WTC11 (cell line): ENCODE measurements at regions not wholly inside any gene's neighbourhood (a gene's known extent, or its start where the extent isn't known, plus 50 kb on each side); places are given as distances from the start of the nearest gene placed in this dataset.

Experiments
- ATAC-seq: fragments of 200-7000 bp; cut with Tn5 transposase; 2 replicates; pipeline ENCODE4 v1.10.0; 2021; ENCODE audit warnings: mild to moderate bottlenecking, moderate library complexity
- CTCF ChIA-PET: fragments of 300-600 bp; sonication (Branson Sonifier 250); formaldehyde crosslinking; loops from one replicate; lab custom pipeline; 2021; ENCODE audit warnings: antibody characterized with exemption; lab: Charles Lee
- POLR2A ChIA-PET: fragments of 350-600 bp; sonication (Branson Sonifier 250); formaldehyde crosslinking; loops from one replicate; lab custom pipeline; 2021; ENCODE audit warnings: antibody characterized with exemption; lab: Charles Lee
- DNase-seq: peaks from one replicate; pipeline ENCODE4 v3.0.0; 2021; ENCODE audit warnings: low spot score
- H3K27ac Mint-ChIP-seq: 2 replicates; pipeline ENCODE4 v1.8.0; 2021; ENCODE audit warnings: mixed read lengths
- H3K27me3 Mint-ChIP-seq: 2 replicates; pipeline ENCODE4 v1.8.0; 2021; ENCODE audit warnings: low read depth, mild to moderate bottlenecking, moderate library complexity, mixed read lengths
- H3K36me3 Mint-ChIP-seq: 2 replicates; pipeline ENCODE4 v1.8.0; 2021; ENCODE audit warnings: mixed read lengths
- H3K4me1 Mint-ChIP-seq: 2 replicates; pipeline ENCODE4 v1.8.0; 2022; ENCODE audit warnings: mixed read lengths
- H3K4me3 Mint-ChIP-seq: 2 replicates; pipeline ENCODE4 v1.8.0; 2021; ENCODE audit warnings: mild to moderate bottlenecking, moderate library complexity, mixed read lengths
- H3K9me3 Mint-ChIP-seq: 2 replicates; pipeline ENCODE4 v1.8.0; 2021; ENCODE audit warnings: mixed read lengths
- GTF2I ChIP-seq: fragments of 250-450 bp; sonication (Bioruptor Pico); conservative IDR thresholded peaks from 2 replicates; pipeline ENCODE4 v1.4.0; 2021; ENCODE audit warnings: mild to moderate bottlenecking
- SMAD3 ChIP-seq: sonication (generic); formaldehyde crosslinking; IDR thresholded peaks from 2 replicates; pipeline ENCODE4 v1.8.0; 2022; ENCODE audit warnings: missing genetic modification reagents, mild to moderate bottlenecking, borderline replicate concordance
- ZNF263 ChIP-seq: sonication (generic); formaldehyde crosslinking; IDR thresholded peaks from 2 replicates; pipeline ENCODE4 v1.8.1; 2022; ENCODE audit warnings: low read depth, mild to moderate bottlenecking, moderate library complexity, missing genetic modification reagents
- ZNF317 ChIP-seq: sonication (generic); formaldehyde crosslinking; IDR thresholded peaks from 2 replicates; pipeline ENCODE4 v1.8.1; 2023; ENCODE audit warnings: low read depth, mild to moderate bottlenecking, moderate library complexity, missing genetic modification reagents, borderline replicate concordance
- TF ChIP-seq, protein P1 (sequence below): sonication (generic); formaldehyde crosslinking; IDR thresholded peaks from 2 replicates; pipeline ENCODE4 v1.8.0; 2023; ENCODE audit warnings: missing genetic modification reagents, mild to moderate bottlenecking, borderline replicate concordance
- TF ChIP-seq, protein P2 (sequence below): fragments of 250-450 bp; sonication (Bioruptor Pico); IDR thresholded peaks from 2 replicates; pipeline ENCODE4 v1.9.0; 2021; ENCODE audit warnings: mild to moderate bottlenecking, borderline replicate concordance
- TF ChIP-seq, protein P3 (sequence below): sonication (generic); formaldehyde crosslinking; IDR thresholded peaks from 2 replicates; pipeline ENCODE4 v1.8.0; 2022; ENCODE audit warnings: mild to moderate bottlenecking, missing genetic modification reagents
- TF ChIP-seq, protein P4 (sequence below): sonication (generic); formaldehyde crosslinking; IDR thresholded peaks from 2 replicates; pipeline ENCODE4 v1.8.1; 2022; ENCODE audit warnings: mild to moderate bottlenecking, moderate library complexity, missing genetic modification reagents
- TF ChIP-seq, protein P5 (sequence below): sonication (generic); formaldehyde crosslinking; IDR thresholded peaks from 2 replicates; pipeline ENCODE4 v1.8.1; 2023; ENCODE audit warnings: mild to moderate bottlenecking, missing genetic modification reagents
- TF ChIP-seq, protein P6 (sequence below): sonication (generic); formaldehyde crosslinking; IDR thresholded peaks from 2 replicates; pipeline ENCODE4 v1.8.0; 2022; ENCODE audit warnings: mild to moderate bottlenecking, missing genetic modification reagents

DNA sequence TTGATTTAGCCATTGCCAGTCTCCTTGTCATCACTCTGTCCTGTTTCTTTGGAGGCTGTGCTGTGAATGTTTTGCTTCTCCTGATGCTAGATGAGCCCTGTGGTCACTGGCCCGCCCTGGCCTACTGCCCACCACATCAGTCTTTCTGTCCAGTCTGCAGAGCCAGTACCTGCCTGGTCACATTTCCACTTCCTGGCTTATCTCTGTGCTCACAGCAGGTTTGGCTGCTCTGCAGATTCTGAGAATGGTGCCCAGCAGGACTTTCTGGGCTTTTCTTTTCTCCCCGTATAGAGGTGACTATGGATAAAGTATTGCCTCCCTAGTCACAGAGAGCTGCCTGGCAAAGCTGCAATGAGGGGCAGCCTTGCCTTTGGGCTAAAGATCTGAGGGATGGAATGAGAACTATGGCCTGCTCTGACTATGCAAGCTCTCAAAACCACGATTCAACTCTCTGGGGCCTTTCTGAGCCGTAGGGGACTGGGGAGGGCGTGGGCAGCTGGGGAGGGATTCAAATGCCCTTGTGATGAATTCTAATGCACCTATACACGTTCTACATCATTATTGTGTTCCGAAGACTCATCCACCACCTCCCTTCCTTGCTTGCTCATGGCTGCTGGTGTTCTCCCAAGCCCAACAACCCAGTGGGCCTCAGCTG is 410.4 kb upstream of the NPVF start (continued):
- TF ChIP-seq, protein P1, sequence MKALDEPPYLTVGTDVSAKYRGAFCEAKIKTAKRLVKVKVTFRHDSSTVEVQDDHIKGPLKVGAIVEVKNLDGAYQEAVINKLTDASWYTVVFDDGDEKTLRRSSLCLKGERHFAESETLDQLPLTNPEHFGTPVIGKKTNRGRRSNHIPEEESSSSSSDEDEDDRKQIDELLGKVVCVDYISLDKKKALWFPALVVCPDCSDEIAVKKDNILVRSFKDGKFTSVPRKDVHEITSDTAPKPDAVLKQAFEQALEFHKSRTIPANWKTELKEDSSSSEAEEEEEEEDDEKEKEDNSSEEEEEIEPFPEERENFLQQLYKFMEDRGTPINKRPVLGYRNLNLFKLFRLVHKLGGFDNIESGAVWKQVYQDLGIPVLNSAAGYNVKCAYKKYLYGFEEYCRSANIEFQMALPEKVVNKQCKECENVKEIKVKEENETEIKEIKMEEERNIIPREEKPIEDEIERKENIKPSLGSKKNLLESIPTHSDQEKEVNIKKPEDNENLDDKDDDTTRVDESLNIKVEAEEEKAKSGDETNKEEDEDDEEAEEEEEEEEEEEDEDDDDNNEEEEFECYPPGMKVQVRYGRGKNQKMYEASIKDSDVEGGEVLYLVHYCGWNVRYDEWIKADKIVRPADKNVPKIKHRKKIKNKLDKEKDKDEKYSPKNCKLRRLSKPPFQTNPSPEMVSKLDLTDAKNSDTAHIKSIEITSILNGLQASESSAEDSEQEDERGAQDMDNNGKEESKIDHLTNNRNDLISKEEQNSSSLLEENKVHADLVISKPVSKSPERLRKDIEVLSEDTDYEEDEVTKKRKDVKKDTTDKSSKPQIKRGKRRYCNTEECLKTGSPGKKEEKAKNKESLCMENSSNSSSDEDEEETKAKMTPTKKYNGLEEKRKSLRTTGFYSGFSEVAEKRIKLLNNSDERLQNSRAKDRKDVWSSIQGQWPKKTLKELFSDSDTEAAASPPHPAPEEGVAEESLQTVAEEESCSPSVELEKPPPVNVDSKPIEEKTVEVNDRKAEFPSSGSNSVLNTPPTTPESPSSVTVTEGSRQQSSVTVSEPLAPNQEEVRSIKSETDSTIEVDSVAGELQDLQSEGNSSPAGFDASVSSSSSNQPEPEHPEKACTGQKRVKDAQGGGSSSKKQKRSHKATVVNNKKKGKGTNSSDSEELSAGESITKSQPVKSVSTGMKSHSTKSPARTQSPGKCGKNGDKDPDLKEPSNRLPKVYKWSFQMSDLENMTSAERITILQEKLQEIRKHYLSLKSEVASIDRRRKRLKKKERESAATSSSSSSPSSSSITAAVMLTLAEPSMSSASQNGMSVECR (CRISPR knock-in tag) = no peak
- TF ChIP-seq, protein P2, sequence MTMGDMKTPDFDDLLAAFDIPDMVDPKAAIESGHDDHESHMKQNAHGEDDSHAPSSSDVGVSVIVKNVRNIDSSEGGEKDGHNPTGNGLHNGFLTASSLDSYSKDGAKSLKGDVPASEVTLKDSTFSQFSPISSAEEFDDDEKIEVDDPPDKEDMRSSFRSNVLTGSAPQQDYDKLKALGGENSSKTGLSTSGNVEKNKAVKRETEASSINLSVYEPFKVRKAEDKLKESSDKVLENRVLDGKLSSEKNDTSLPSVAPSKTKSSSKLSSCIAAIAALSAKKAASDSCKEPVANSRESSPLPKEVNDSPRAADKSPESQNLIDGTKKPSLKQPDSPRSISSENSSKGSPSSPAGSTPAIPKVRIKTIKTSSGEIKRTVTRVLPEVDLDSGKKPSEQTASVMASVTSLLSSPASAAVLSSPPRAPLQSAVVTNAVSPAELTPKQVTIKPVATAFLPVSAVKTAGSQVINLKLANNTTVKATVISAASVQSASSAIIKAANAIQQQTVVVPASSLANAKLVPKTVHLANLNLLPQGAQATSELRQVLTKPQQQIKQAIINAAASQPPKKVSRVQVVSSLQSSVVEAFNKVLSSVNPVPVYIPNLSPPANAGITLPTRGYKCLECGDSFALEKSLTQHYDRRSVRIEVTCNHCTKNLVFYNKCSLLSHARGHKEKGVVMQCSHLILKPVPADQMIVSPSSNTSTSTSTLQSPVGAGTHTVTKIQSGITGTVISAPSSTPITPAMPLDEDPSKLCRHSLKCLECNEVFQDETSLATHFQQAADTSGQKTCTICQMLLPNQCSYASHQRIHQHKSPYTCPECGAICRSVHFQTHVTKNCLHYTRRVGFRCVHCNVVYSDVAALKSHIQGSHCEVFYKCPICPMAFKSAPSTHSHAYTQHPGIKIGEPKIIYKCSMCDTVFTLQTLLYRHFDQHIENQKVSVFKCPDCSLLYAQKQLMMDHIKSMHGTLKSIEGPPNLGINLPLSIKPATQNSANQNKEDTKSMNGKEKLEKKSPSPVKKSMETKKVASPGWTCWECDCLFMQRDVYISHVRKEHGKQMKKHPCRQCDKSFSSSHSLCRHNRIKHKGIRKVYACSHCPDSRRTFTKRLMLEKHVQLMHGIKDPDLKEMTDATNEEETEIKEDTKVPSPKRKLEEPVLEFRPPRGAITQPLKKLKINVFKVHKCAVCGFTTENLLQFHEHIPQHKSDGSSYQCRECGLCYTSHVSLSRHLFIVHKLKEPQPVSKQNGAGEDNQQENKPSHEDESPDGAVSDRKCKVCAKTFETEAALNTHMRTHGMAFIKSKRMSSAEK (CRISPR knock-in tag) = no peak
- TF ChIP-seq, protein P3, sequence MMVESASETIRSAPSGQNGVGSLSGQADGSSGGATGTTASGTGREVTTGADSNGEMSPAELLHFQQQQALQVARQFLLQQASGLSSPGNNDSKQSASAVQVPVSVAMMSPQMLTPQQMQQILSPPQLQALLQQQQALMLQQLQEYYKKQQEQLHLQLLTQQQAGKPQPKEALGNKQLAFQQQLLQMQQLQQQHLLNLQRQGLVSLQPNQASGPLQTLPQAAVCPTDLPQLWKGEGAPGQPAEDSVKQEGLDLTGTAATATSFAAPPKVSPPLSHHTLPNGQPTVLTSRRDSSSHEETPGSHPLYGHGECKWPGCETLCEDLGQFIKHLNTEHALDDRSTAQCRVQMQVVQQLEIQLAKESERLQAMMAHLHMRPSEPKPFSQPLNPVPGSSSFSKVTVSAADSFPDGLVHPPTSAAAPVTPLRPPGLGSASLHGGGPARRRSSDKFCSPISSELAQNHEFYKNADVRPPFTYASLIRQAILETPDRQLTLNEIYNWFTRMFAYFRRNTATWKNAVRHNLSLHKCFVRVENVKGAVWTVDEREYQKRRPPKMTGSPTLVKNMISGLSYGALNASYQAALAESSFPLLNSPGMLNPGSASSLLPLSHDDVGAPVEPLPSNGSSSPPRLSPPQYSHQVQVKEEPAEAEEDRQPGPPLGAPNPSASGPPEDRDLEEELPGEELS (CRISPR knock-in tag) = no peak
- TF ChIP-seq ZNF317 (CRISPR knock-in tag) = no peak
- TF ChIP-seq, protein P4, sequence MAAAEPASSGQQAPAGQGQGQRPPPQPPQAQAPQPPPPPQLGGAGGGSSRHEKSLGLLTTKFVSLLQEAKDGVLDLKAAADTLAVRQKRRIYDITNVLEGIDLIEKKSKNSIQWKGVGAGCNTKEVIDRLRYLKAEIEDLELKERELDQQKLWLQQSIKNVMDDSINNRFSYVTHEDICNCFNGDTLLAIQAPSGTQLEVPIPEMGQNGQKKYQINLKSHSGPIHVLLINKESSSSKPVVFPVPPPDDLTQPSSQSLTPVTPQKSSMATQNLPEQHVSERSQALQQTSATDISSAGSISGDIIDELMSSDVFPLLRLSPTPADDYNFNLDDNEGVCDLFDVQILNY (CRISPR knock-in tag) = no peak
- TF ChIP-seq SMAD3 = no peak
- TF ChIP-seq, protein P5, sequence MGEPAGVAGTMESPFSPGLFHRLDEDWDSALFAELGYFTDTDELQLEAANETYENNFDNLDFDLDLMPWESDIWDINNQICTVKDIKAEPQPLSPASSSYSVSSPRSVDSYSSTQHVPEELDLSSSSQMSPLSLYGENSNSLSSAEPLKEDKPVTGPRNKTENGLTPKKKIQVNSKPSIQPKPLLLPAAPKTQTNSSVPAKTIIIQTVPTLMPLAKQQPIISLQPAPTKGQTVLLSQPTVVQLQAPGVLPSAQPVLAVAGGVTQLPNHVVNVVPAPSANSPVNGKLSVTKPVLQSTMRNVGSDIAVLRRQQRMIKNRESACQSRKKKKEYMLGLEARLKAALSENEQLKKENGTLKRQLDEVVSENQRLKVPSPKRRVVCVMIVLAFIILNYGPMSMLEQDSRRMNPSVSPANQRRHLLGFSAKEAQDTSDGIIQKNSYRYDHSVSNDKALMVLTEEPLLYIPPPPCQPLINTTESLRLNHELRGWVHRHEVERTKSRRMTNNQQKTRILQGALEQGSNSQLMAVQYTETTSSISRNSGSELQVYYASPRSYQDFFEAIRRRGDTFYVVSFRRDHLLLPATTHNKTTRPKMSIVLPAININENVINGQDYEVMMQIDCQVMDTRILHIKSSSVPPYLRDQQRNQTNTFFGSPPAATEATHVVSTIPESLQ (CRISPR knock-in tag) = no peak
- TF ChIP-seq, protein P6, sequence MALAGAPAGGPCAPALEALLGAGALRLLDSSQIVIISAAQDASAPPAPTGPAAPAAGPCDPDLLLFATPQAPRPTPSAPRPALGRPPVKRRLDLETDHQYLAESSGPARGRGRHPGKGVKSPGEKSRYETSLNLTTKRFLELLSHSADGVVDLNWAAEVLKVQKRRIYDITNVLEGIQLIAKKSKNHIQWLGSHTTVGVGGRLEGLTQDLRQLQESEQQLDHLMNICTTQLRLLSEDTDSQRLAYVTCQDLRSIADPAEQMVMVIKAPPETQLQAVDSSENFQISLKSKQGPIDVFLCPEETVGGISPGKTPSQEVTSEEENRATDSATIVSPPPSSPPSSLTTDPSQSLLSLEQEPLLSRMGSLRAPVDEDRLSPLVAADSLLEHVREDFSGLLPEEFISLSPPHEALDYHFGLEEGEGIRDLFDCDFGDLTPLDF (CRISPR knock-in tag) = no peak
- TF ChIP-seq GTF2I (CRISPR knock-in tag) = no peak

DNA sequence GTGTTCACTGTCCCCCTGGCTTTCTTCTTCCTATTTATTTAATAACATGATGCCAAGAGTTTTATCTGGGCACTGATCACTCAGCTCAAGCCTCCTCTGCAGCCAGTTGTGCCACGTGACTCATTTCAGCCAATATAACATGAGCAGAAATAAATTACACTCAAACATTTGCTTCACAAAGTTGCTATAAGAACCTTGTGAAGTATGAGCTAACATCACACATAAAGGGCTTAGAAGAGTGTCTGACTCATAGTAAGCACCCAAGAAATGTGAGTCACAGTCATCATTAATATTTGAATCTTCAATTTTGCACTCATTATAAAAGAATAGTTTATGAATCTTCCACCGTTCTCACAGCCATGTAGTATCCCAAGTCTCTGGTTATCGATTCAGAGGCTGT is 414.6 kb upstream of the NPVF start:
- 0 out of 2 replicates have a peak, but pooled peaks cover 4% of the 10 kb centered on the region for H3K4me1 Mint-ChIP-seq
- no peaks in the 10 kb centered on the region; the same call in 1 of the 2 replicates for H3K27me3 Mint-ChIP-seq
- no peak for DNase-seq
- no peak overlapping the region for H3K27ac Mint-ChIP-seq
- no peaks in the 10 kb centered on the region for H3K9me3 Mint-ChIP-seq
- H3K4me3 Mint-ChIP-seq = no peak overlapping the region
- no peak for ATAC-seq
- no peak for TF ChIP-seq SMAD3
- no peak for TF ChIP-seq ZNF263 (CRISPR knock-in tag)
- no peaks in the 10 kb centered on the region for H3K36me3 Mint-ChIP-seq
- ChIA-PET CTCF (interaction anchor here (1.2 kb wide), 1 partner anchor 212 kb away, joined by 3 read pairs; no protein-coding TSS in a partner anchor), POLR2A (no interaction called here)
